HG02588 (cell line): ENCODE measurements at regions not wholly inside any gene's neighbourhood (a gene's known extent, or its start where the extent isn't known, plus 50 kb on each side); places are given as distances from the start of the nearest gene placed in this dataset.
"Not testable (repeated sequence)": the region's sequence is repeated elsewhere in the genome, so short reads cannot be mapped to it uniquely, and the experiment has no call there.

Source experiments
- ATAC-seq: cut with Tn5 transposase; IDR thresholded peaks from one replicate; pipeline ENCODE4 v1.9.1; 2021; ENCODE audit warnings: mild to moderate bottlenecking, moderate library complexity; ENCODE audit not compliant: unreplicated experiment

- ATAC-seq: no peak
Measured at GRCh38 chr2:234375176-234375880, 121.6 kb downstream of the ARL4C start.

GRCh38 chr2:234374736-234375135 is 122.1 kb downstream of the ARL4C start:
- no peak for ATAC-seq

- ATAC-seq: no peak
Measured at GRCh38 chr2:234374150-234374508, 122.8 kb downstream of the ARL4C start.

- no peak for ATAC-seq
Measured at GRCh38 chr2:234373481-234374149, 123.3 kb downstream of the ARL4C start.

GRCh38 chr2:234373060-234373459 is 123.8 kb downstream of the ARL4C start:
- ATAC-seq: no peak

GRCh38 chr2:234372506-234372905 is 124.4 kb downstream of the ARL4C start:
- ATAC-seq: no peak

GRCh38 chr2:234368861-234369261 is 128.0 kb downstream of the ARL4C start:
- no peak for ATAC-seq

- ATAC-seq: no peak
Measured at GRCh38 chr2:234366891-234367290, 130.0 kb downstream of the ARL4C start.

- no peak for ATAC-seq
Measured at GRCh38 chr2:234364661-234365060, 132.2 kb downstream of the ARL4C start.

- no peak for ATAC-seq
Measured at GRCh38 chr2:234363647-234364294, 133.1 kb downstream of the ARL4C start.

GRCh38 chr2:234363011-234363487 is 133.8 kb downstream of the ARL4C start:
- ATAC-seq: no peak

- ATAC-seq: not testable (repeated sequence)
Measured at GRCh38 chr2:234360313-234360975, 136.4 kb downstream of the ARL4C start.

- no peak for ATAC-seq
Measured at GRCh38 chr2:234357666-234358065, 139.2 kb downstream of the ARL4C start.

- no peak for ATAC-seq
Measured at GRCh38 chr2:234355808-234356365, 141.0 kb downstream of the ARL4C start.

- no peak for ATAC-seq
Measured at GRCh38 chr2:234355021-234355720, 141.7 kb downstream of the ARL4C start.

- ATAC-seq: no peak
Measured at GRCh38 chr2:234352270-234352669, 144.6 kb downstream of the ARL4C start.

GRCh38 chr2:234351866-234352265 is 145.0 kb downstream of the ARL4C start:
- ATAC-seq: not testable (repeated sequence)

GRCh38 chr2:234348081-234348480 is 148.8 kb downstream of the ARL4C start:
- ATAC-seq: no peak

GRCh38 chr2:234345921-234346320 is 151.0 kb downstream of the ARL4C start:
- no peak for ATAC-seq

GRCh38 chr2:234344012-234344411 is 152.9 kb downstream of the ARL4C start:
- no peak for ATAC-seq
